ENCODE measurements at regions not wholly inside any gene's neighbourhood (a gene's known extent, or its start where the extent isn't known, plus 50 kb on each side); places are given as distances from the start of the nearest gene placed in this dataset.

DNA sequence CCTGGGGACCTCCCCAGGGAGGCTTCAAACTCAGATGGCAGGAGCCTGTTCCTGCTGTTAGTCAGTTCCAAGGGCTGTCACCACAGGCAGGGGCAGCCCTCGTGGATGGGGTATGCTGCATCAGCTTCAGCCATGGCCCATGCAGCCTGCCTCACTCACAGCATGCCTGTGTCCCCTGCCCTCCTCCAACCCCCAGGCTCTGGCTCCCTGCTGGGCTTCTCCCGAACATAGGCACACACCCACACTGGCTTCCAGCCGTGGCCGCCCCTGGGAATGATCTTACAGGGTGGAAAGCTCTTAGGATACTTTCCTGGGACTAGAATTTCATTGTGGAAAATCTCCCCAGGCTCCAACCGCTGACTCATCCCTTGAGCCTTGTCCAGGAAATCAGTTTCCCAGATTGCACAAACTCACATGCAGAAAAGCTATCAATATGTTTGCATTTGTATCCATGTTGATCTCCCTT, 163.8 kb downstream of the SEC61B start:
- H3K9me3 Mint-ChIP-seq: peaks cover 0 to 2% (median 0%) of the 10 kb centered on the region in 7 donors

GRCh38 chr9:99387431-99387830, 165.3 kb downstream of the SEC61B start:
- Mint-ChIP-seq H3K4me1 (no peaks in the 10 kb centered on the region), H3K36me3 (no peaks in the 10 kb centered on the region), H3K4me3 (no peak overlapping the region), H3K27ac (no peak overlapping the region), H3K9me3 (peaks cover 0 to 2% (median 0%) of the 10 kb centered on the region in 7 donors), H3K27me3 (ENCODE audit: low read depth in 3 of 3) (peaks cover 0 to 2% (median 1%) of the 10 kb centered on the region in 3 donors)
- no peak for TF ChIP-seq CTCF (IDR thresholded peaks at IDR 0.05)
- WGBS (ENCODE audit: insufficient coverage): no CpG with 5 or more reads among the region's 2 CpGs
- intact Hi-C loops (cut with micrococcal nuclease): no loop called here
- DNase-seq: no peak
- no peak overlapping the region for H2AFZ ChIP-seq (ENCODE audit: insufficient read depth, low read depth, low read length, poor library complexity, severe bottlenecking)
- no peak overlapping the region for H3K4me3 ChIP-seq (replicated peaks in 1 of 3; ENCODE audit: low read depth in 2 of 3, low read length in 3 of 3)
- H4K20me1 ChIP-seq (ENCODE audit: insufficient read depth, low read length): no peaks in the 10 kb centered on the region
- no peaks in the 10 kb centered on the region for H3K27me3 ChIP-seq (ENCODE audit: control insufficient read depth in 2 of 2, insufficient read depth in 2 of 2, low read length in 2 of 2)
- no peaks in the 10 kb centered on the region for H3K4me1 ChIP-seq (ENCODE audit: control insufficient read depth in 1 of 2, insufficient read depth in 2 of 2, low read length in 2 of 2)
- H3K4me2 ChIP-seq (replicated peaks; ENCODE audit: extremely low read depth, low read length, poor library complexity, severe bottlenecking): no peak overlapping the region
- H3K9me3 ChIP-seq (replicated peaks in 1 of 2; ENCODE audit: control insufficient read depth in 1 of 2, insufficient read depth in 1 of 2, low read length in 2 of 2): no peaks in the 10 kb centered on the region
- no peaks in the 10 kb centered on the region for H3K79me2 ChIP-seq (ENCODE audit: insufficient read depth, low read length)
- no peak overlapping the region for H3K27ac ChIP-seq (ENCODE audit: low read depth in 1 of 2, low read length in 2 of 2)
- no peak overlapping the region for H3K9ac ChIP-seq (ENCODE audit: insufficient read depth, low read length, poor library complexity, severe bottlenecking)
- no peaks in the 10 kb centered on the region for H3K36me3 ChIP-seq (replicated peaks in 1 of 2; ENCODE audit: control insufficient read depth in 1 of 2, insufficient read depth in 2 of 2, low read length in 2 of 2)

More for the DNA sequence above, 163.8 kb downstream of the SEC61B start:
- H3K27me3 Mint-ChIP-seq (ENCODE audit: low read depth in 3 of 3): peaks cover 0 to 3% (median 2%) of the 10 kb centered on the region in 3 donors
- H3K4me3 Mint-ChIP-seq: no peak overlapping the region
- Histone ChIP-seq H3K9me3 (replicated peaks in 1 of 2; ENCODE audit: control insufficient read depth in 1 of 2, insufficient read depth in 1 of 2, low read length in 2 of 2) (no peaks in the 10 kb centered on the region), H3K4me2 (replicated peaks; ENCODE audit: extremely low read depth, low read length, poor library complexity, severe bottlenecking) (no peak overlapping the region), H3K9ac (ENCODE audit: insufficient read depth, low read length, poor library complexity, severe bottlenecking) (no peak overlapping the region), H3K79me2 (ENCODE audit: insufficient read depth, low read length) (no peaks in the 10 kb centered on the region), H3K36me3 (replicated peaks in 1 of 2; ENCODE audit: control insufficient read depth in 1 of 2, insufficient read depth in 2 of 2, low read length in 2 of 2) (no peaks in the 10 kb centered on the region), H3K27ac (ENCODE audit: low read depth in 1 of 2, low read length in 2 of 2) (no peak overlapping the region), H3K27me3 (ENCODE audit: control insufficient read depth in 2 of 2, insufficient read depth in 2 of 2, low read length in 2 of 2) (no peaks in the 10 kb centered on the region), H4K20me1 (ENCODE audit: insufficient read depth, low read length) (no peaks in the 10 kb centered on the region), H3K4me3 (replicated peaks in 1 of 3; ENCODE audit: low read depth in 2 of 3, low read length in 3 of 3) (no peak overlapping the region), H2AFZ (ENCODE audit: insufficient read depth, low read depth, low read length, poor library complexity, severe bottlenecking) (no peak overlapping the region), H3K4me1 (ENCODE audit: control insufficient read depth in 1 of 2, insufficient read depth in 2 of 2, low read length in 2 of 2) (no peaks in the 10 kb centered on the region)
- no peak for TF ChIP-seq CTCF (IDR thresholded peaks at IDR 0.05)
- intact Hi-C loops (cut with micrococcal nuclease): no loop called here
- DNase-seq: no peak
- WGBS (ENCODE audit: insufficient coverage): 83% methylated on average over 1 of the region's 5 CpGs
- H3K36me3 Mint-ChIP-seq: no peaks in the 10 kb centered on the region
- no peak overlapping the region for H3K27ac Mint-ChIP-seq
- no peaks in the 10 kb centered on the region for H3K4me1 Mint-ChIP-seq

All from CD14-positive monocyte (primary cell).